Astrocyte (in vitro differentiated cells and primary cell): ENCODE measurements at regions not wholly inside any gene's neighbourhood (a gene's known extent, or its start where the extent isn't known, plus 50 kb on each side); places are given as distances from the start of the nearest gene placed in this dataset.

Experiments
- EZH2 ChIP-seq: IDR thresholded peaks from 2 replicates; pipeline ENCODE4 v1.6.1; 2012; ENCODE audit warnings: mild to moderate bottlenecking, low read length, inconsistent platforms; ENCODE audit not compliant: insufficient read depth
- TF ChIP-seq, protein P1 (sequence below): IDR thresholded peaks from 2 replicates; pipeline ENCODE4 v1.5.1; 2011; ENCODE audit warnings: low read depth, mild to moderate bottlenecking, inconsistent platforms, low read length, moderate library complexity; ENCODE audit not compliant: insufficient read depth

- TF ChIP-seq, protein P1, sequence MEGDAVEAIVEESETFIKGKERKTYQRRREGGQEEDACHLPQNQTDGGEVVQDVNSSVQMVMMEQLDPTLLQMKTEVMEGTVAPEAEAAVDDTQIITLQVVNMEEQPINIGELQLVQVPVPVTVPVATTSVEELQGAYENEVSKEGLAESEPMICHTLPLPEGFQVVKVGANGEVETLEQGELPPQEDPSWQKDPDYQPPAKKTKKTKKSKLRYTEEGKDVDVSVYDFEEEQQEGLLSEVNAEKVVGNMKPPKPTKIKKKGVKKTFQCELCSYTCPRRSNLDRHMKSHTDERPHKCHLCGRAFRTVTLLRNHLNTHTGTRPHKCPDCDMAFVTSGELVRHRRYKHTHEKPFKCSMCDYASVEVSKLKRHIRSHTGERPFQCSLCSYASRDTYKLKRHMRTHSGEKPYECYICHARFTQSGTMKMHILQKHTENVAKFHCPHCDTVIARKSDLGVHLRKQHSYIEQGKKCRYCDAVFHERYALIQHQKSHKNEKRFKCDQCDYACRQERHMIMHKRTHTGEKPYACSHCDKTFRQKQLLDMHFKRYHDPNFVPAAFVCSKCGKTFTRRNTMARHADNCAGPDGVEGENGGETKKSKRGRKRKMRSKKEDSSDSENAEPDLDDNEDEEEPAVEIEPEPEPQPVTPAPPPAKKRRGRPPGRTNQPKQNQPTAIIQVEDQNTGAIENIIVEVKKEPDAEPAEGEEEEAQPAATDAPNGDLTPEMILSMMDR: no peak
- no peak for TF ChIP-seq EZH2
These were observed 126.7 kb upstream of the ZNF608 start for GRCh38 chr5:124873188-124873587.
